ENCODE measurements at regions not wholly inside any gene's neighbourhood (a gene's known extent, or its start where the extent isn't known, plus 50 kb on each side); places are given as distances from the start of the nearest gene placed in this dataset.
A peak's percentile ranks its signal among the peaks of the same experiment; 100 is the strongest.
"Not testable (repeated sequence)": the region's sequence is repeated elsewhere in the genome, so short reads cannot be mapped to it uniquely, and the experiment has no call there.

- not testable (repeated sequence) for DNase-seq (ENCODE audit: low read depth)
Observed at GRCh38 chr6:133795051-133795450, 93.9 kb upstream of the TCF21 start.

GRCh38 chr6:133796235-133796634 is 92.7 kb upstream of the TCF21 start:
- no peak for DNase-seq (ENCODE audit: low read depth)

- DNase-seq (ENCODE audit: low read depth), result no peak
Observed at GRCh38 chr6:133799043-133799442, 89.9 kb upstream of the TCF21 start.

- no peak for DNase-seq (ENCODE audit: low read depth)
Observed at GRCh38 chr6:133802861-133803260, 86.1 kb upstream of the TCF21 start.

- no peak for DNase-seq (ENCODE audit: low read depth)
Observed at GRCh38 chr6:133804265-133804664, 84.6 kb upstream of the TCF21 start.

GRCh38 chr6:133805876-133806275 is 83.0 kb upstream of the TCF21 start:
- no peak for DNase-seq (ENCODE audit: low read depth)

- DNase-seq (ENCODE audit: low read depth), result no peak
Observed at GRCh38 chr6:133806382-133807140, 82.4 kb upstream of the TCF21 start.

GRCh38 chr6:133807501-133807900 is 81.4 kb upstream of the TCF21 start:
- DNase-seq (ENCODE audit: low read depth), result no peak

- no peak for DNase-seq (ENCODE audit: low read depth)
Observed at GRCh38 chr6:133809406-133809805, 79.5 kb upstream of the TCF21 start.

- no peak for DNase-seq (ENCODE audit: low read depth)
Observed at GRCh38 chr6:133811557-133811956, 77.4 kb upstream of the TCF21 start.

- not testable (repeated sequence) for DNase-seq (ENCODE audit: low read depth)
Observed at GRCh38 chr6:133812446-133812845, 76.5 kb upstream of the TCF21 start.

GRCh38 chr6:133814238-133814637 is 74.7 kb upstream of the TCF21 start:
- no peak for DNase-seq (ENCODE audit: low read depth)

- no peak for DNase-seq (ENCODE audit: low read depth)
Observed at GRCh38 chr6:133814797-133815196, 74.1 kb upstream of the TCF21 start.

GRCh38 chr6:133815313-133815712 is 73.6 kb upstream of the TCF21 start:
- no peak for DNase-seq (ENCODE audit: low read depth)

- no peak for DNase-seq (ENCODE audit: low read depth)
Observed at GRCh38 chr6:133816171-133816570, 72.7 kb upstream of the TCF21 start.

- DNase-seq (ENCODE audit: low read depth), result peak; percentile 6
Observed at GRCh38 chr6:133817460-133818047, 71.4 kb upstream of the TCF21 start.

GRCh38 chr6:133818320-133818719 is 70.6 kb upstream of the TCF21 start:
- no peak for DNase-seq (ENCODE audit: low read depth)

- DNase-seq (ENCODE audit: low read depth), result no peak
Observed at GRCh38 chr6:133820208-133820607, 68.7 kb upstream of the TCF21 start.

- DNase-seq (ENCODE audit: low read depth), result no peak
Observed at GRCh38 chr6:133827766-133828165, 61.1 kb upstream of the TCF21 start.

GRCh38 chr6:133833949-133834359 is 55.0 kb upstream of the TCF21 start:
- DNase-seq (ENCODE audit: low read depth), result no peak

- DNase-seq (ENCODE audit: low read depth), result no peak
Observed at GRCh38 chr6:133834472-133835170, 54.3 kb upstream of the TCF21 start.

GRCh38 chr6:133835901-133836300 is 53.0 kb upstream of the TCF21 start:
- DNase-seq (ENCODE audit: low read depth), result no peak

GRCh38 chr6:133837801-133838349 is 51.0 kb upstream of the TCF21 start:
- peak; percentile 50 for DNase-seq (ENCODE audit: low read depth)
